NOMO-1 (cell line): ENCODE measurements at regions not wholly inside any gene's neighbourhood (a gene's known extent, or its start where the extent isn't known, plus 50 kb on each side); places are given as distances from the start of the nearest gene placed in this dataset.

Source experiments
- DNase-seq, 2 experiments: peaks; one replicate each; lab custom pipeline; 2025; ENCODE audit not compliant: unreplicated experiment in 2 of 2; lab: John Stamatoyannopoulos, UW

GRCh38 chr1:201609661-201610318, 70.9 kb downstream of the NAV1 start:
- no peak for DNase-seq

GRCh38 chr1:201610858-201611257, 71.9 kb downstream of the NAV1 start:
- no peak for DNase-seq

- no peak for DNase-seq
Observed at GRCh38 chr1:201612645-201613044, 73.7 kb downstream of the NAV1 start.

- DNase-seq, result peak; percentile 60 to 61
Observed at GRCh38 chr1:201614262-201615015, 75.5 kb downstream of the NAV1 start.

GRCh38 chr1:201617157-201617556, 78.2 kb downstream of the NAV1 start:
- DNase-seq, result no peak

- no peak for DNase-seq
Observed at GRCh38 chr1:201618389-201618788, 79.5 kb downstream of the NAV1 start.

GRCh38 chr1:201618905-201619304, 80.0 kb downstream of the NAV1 start:
- DNase-seq, result no peak

GRCh38 chr1:201619513-201619912, 80.6 kb downstream of the NAV1 start:
- DNase-seq, result no peak

GRCh38 chr1:201622353-201622752, 83.4 kb downstream of the NAV1 start:
- no peak for DNase-seq

- DNase-seq, result no peak
Observed at GRCh38 chr1:201622824-201623223, 83.9 kb downstream of the NAV1 start.

- DNase-seq, result no peak
Observed at GRCh38 chr1:201624741-201625225, 85.9 kb downstream of the NAV1 start.

GRCh38 chr1:201625226-201625761, 86.4 kb downstream of the NAV1 start:
- DNase-seq, result no peak

GRCh38 chr1:201625851-201626251, 86.9 kb downstream of the NAV1 start:
- no peak for DNase-seq

GRCh38 chr1:201626629-201627275, 87.8 kb downstream of the NAV1 start:
- DNase-seq, result no peak

GRCh38 chr1:201628490-201628889, 89.6 kb downstream of the NAV1 start:
- DNase-seq, result no peak

GRCh38 chr1:201630582-201630981, 91.7 kb downstream of the NAV1 start:
- DNase-seq, result no peak

GRCh38 chr1:201631037-201631436, 92.1 kb downstream of the NAV1 start:
- DNase-seq, result no peak

- no peak for DNase-seq
Observed at GRCh38 chr1:201632364-201632952, 93.5 kb downstream of the NAV1 start.

- no peak for DNase-seq
Observed at GRCh38 chr1:201633297-201633696, 94.4 kb downstream of the NAV1 start.

GRCh38 chr1:201633811-201634210, 94.9 kb downstream of the NAV1 start:
- no peak for DNase-seq

GRCh38 chr1:201634261-201634660, 95.3 kb downstream of the NAV1 start:
- no peak for DNase-seq
